Spleen (tissue), 7 donors: ENCODE measurements at regions not wholly inside any gene's neighbourhood (a gene's known extent, or its start where the extent isn't known, plus 50 kb on each side); places are given as distances from the start of the nearest gene placed in this dataset.

Experiments used
- CTCF ChIP-seq, 11 experiments: fragments of 200-600 bp in 7 of 11; fragments of 450-650 bp in 4 of 11; sonication (generic) in 4 of 11; IDR thresholded peaks in 8 of 11; conservative IDR thresholded peaks in 3 of 11; 1 replicate in 7 of 11; 2 replicates in 4 of 11; pipeline versions ENCODE4 v1.4.0 to v1.8.0; 2016 to 2021; ENCODE audit warnings: antibody characterized with exemption in 11 of 11, inconsistent platforms in 4 of 11, mild to moderate bottlenecking in 1 of 11
- POLR2A ChIP-seq, 3 donors: fragments of 450-650 bp; IDR thresholded peaks; one replicate each; pipeline ENCODE4 v1.5.1; 2017; ENCODE audit warnings: antibody characterized with exemption in 3 of 3, mild to moderate bottlenecking in 1 of 3
- POLR2AphosphoS5 ChIP-seq, 3 donors: sonication (generic); formaldehyde crosslinking; IDR thresholded peaks; one replicate each; pipeline ENCODE4 v1.5.1; 2017; ENCODE audit warnings: antibody characterized with exemption in 3 of 3
- donor health status: DM: no; HTN: no; CAD: no; lungs with moderate emphysema.
- donor health status: DM: no; HTN: no; CAD: no.
- donor health status: DM: no; HTN: no; CAD: no.

- no peak for TF ChIP-seq POLR2A (IDR thresholded peaks at IDR 0.05)
- TF ChIP-seq CTCF (IDR thresholded peaks at IDR 0.05 in 8 of 11, conservative IDR thresholded peaks at IDR 0.05 in 3 of 11): no peak
- TF ChIP-seq POLR2AphosphoS5 (IDR thresholded peaks at IDR 0.05): no peak
Observed at GRCh38 chr2:61662990-61663389, 124.8 kb upstream of the XPO1 start.
